HCT116 (cell line): ENCODE measurements at regions not wholly inside any gene's neighbourhood (a gene's known extent, or its start where the extent isn't known, plus 50 kb on each side); places are given as distances from the start of the nearest gene placed in this dataset.

Experiments
- ATAC-seq: fragments of 200-7000 bp; cut with Tn5 transposase; 2 replicates; pipeline ENCODE4 v1.9.1; 2020; ENCODE audit warnings: mild to moderate bottlenecking, moderate library complexity
- BruUV-seq: library from RNA; stranded (reverse); fragments of 400-500 nt; replicated peaks from 2 replicates; lab custom pipeline; 2021; lab: Mats Ljungman, UMichigan
- CTCF ChIA-PET: fragments of 300-600 bp; sonication (Branson Sonifier 250); formaldehyde crosslinking; loops from one replicate; lab custom pipeline; 2021; ENCODE audit warnings: antibody characterized with exemption; lab: Charles Lee
- POLR2A ChIA-PET: fragments of 300-600, 350-600 bp; sonication (Branson Sonifier 250); formaldehyde crosslinking; loops from one replicate; lab custom pipeline; 2021; ENCODE audit warnings: antibody characterized with exemption; lab: Charles Lee
- RAD21 ChIA-PET, 2 experiments: fragments of 300-600 bp; sonication (Branson Sonifier 250); formaldehyde crosslinking; loops; one replicate each; lab custom pipeline; 2023; ENCODE audit warnings: low total read pairs in 2 of 2; ENCODE audit not compliant: uncharacterized antibody in 2 of 2, unreplicated experiment in 2 of 2, low non-redundant PET in 1 of 2; lab: Charles Lee
- DNase-seq: peaks from one replicate; pipeline ENCODE4 v3.0.0-alpha.2; 2010; ENCODE audit warnings: low read depth, low spot score
- H2AFZ ChIP-seq: fragments of 200-600 bp; shearing (Covaris generic), sonication (generic); 2 replicates; pipeline ENCODE4 v1.6.1; 2017; ENCODE audit warnings: low read depth, mixed run types, mixed read lengths, antibody characterized with exemption, low read length; ENCODE audit not compliant: poor library complexity, severe bottlenecking
- H3K27ac ChIP-seq: 2 replicates; pipeline ENCODE4 v1.5.1; 2012; ENCODE audit warnings: low read depth, low read length
- H3K27me3 ChIP-seq: fragments of 200-600 bp; sonication (generic); 2 replicates; pipeline ENCODE4 v1.6.1; 2016; ENCODE audit warnings: mixed run types, low read length, mixed read lengths; ENCODE audit not compliant: insufficient read depth
- H3K36me3 ChIP-seq, 2 experiments: fragments of 200-500 bp in 1 of 2; fragments of 200-600 bp in 1 of 2; sonication (Bioruptor generic) in 1 of 2; sonication (generic) in 1 of 2; 2 replicates each; pipeline versions ENCODE4 v1.5.1 to v1.6.1; 2014 to 2016; ENCODE audit warnings: low read length in 2 of 2, inconsistent platforms in 1 of 2, mixed read lengths in 1 of 2, mixed run types in 1 of 2; ENCODE audit not compliant: insufficient read depth in 2 of 2, control insufficient read depth in 1 of 2
- H3K4me1 ChIP-seq, 2 experiments: fragments of 200-600 bp in 1 of 2; sonication (generic) in 1 of 2; 2 replicates each; pipeline versions ENCODE4 v1.5.1 to v1.6.1; 2012 to 2017; ENCODE audit warnings: low read length in 2 of 2, inconsistent platforms in 1 of 2, mild to moderate bottlenecking in 1 of 2, mixed read lengths in 1 of 2, mixed run types in 1 of 2, moderate library complexity in 1 of 2; ENCODE audit not compliant: insufficient read depth in 2 of 2, control insufficient read depth in 1 of 2
- H3K4me2 ChIP-seq: fragments of 200-600 bp; sonication (generic); 2 replicates; pipeline ENCODE4 v1.6.1; 2017; ENCODE audit warnings: mixed run types, low read length, mixed read lengths
- H3K4me3 ChIP-seq, 2 experiments: fragments of 200-600 bp in 1 of 2; sonication (generic) in 1 of 2; replicated peaks in 1 of 2; 2 replicates each; pipeline ENCODE4 v1.5.1; 2011 to 2016; ENCODE audit warnings: low read length in 2 of 2, control low read depth in 1 of 2, low read depth in 1 of 2, mild to moderate bottlenecking in 1 of 2, mixed read lengths in 1 of 2, mixed run types in 1 of 2
- H3K79me2 ChIP-seq: fragments of 200-600 bp; sonication (generic); 2 replicates; pipeline ENCODE4 v1.6.1; 2017; ENCODE audit warnings: mild to moderate bottlenecking, mixed run types, low read length, moderate library complexity, mixed read lengths; ENCODE audit not compliant: insufficient read depth
- H3K9ac ChIP-seq: fragments of 200-600 bp; sonication (generic); 2 replicates; pipeline ENCODE4 v1.6.1; 2016; ENCODE audit warnings: low read length, mixed read lengths
- H3K9me2 ChIP-seq: fragments of 200-600 bp; sonication (generic), shearing (Covaris generic); 2 replicates; pipeline ENCODE4 v1.6.1; 2017; ENCODE audit warnings: mixed run types, mild to moderate bottlenecking, moderate library complexity; ENCODE audit not compliant: insufficient read depth
- H3K9me3 ChIP-seq, 2 experiments: fragments of 200-500 bp in 1 of 2; fragments of 200-600 bp in 1 of 2; sonication (Bioruptor generic) in 1 of 2; sonication (generic) in 1 of 2; 2 replicates each; pipeline ENCODE4 v1.6.1; 2014 to 2017; ENCODE audit warnings: low read length in 2 of 2, mixed read lengths in 2 of 2, inconsistent platforms in 1 of 2, low read depth in 1 of 2, mild to moderate bottlenecking in 1 of 2, mixed run types in 1 of 2, moderate library complexity in 1 of 2; ENCODE audit not compliant: control insufficient read depth in 1 of 2, insufficient read depth in 1 of 2
- H4K20me1 ChIP-seq: fragments of 200-600 bp; sonication (generic), shearing (Covaris generic); 2 replicates; pipeline ENCODE4 v1.6.1; 2017; ENCODE audit warnings: mixed run types, mild to moderate bottlenecking, moderate library complexity; ENCODE audit not compliant: insufficient read depth
- CBX3 ChIP-seq: IDR thresholded peaks from 2 replicates; pipeline ENCODE4 v1.6.1; 2012; ENCODE audit warnings: low read depth
- EGR1 ChIP-seq: IDR thresholded peaks from 2 replicates; pipeline ENCODE4 v1.6.1; 2012; ENCODE audit warnings: low read depth
- ELF1 ChIP-seq: IDR thresholded peaks from 2 replicates; pipeline ENCODE4 v1.6.1; 2012; ENCODE audit warnings: low read depth, borderline replicate concordance
- EZH2 ChIP-seq: fragments of 200-600 bp; sonication (generic); IDR thresholded peaks from 2 replicates; pipeline ENCODE4 v1.6.1; 2017; ENCODE audit warnings: antibody characterized with exemption, mixed run types
- EZH2phosphoT487 ChIP-seq: fragments of 200-600 bp; IDR thresholded peaks from 2 replicates; pipeline ENCODE4 v1.6.1; 2018; ENCODE audit warnings: antibody characterized with exemption, borderline replicate concordance
- FOSL1 ChIP-seq: IDR thresholded peaks from 2 replicates; pipeline ENCODE4 v1.6.1; 2012; ENCODE audit warnings: low read depth
- JUND ChIP-seq: IDR thresholded peaks from 2 replicates; pipeline ENCODE4 v1.6.1; 2012
- POLR2A ChIP-seq: IDR thresholded peaks from 2 replicates; pipeline ENCODE4 v1.7.0; 2011; ENCODE audit warnings: borderline replicate concordance; ENCODE audit not compliant: insufficient read depth, insufficient read length; ENCODE audit errors: extremely low read depth
- RAD21 ChIP-seq: IDR thresholded peaks from 2 replicates; pipeline ENCODE4 v1.6.1; 2012; ENCODE audit warnings: low read depth, mild to moderate bottlenecking
- YY1 ChIP-seq: IDR thresholded peaks from 2 replicates; pipeline ENCODE4 v1.6.1; 2011; ENCODE audit warnings: low read length, low read depth, moderate library complexity, mild to moderate bottlenecking; ENCODE audit not compliant: insufficient replicate concordance; ENCODE audit errors: extremely low read depth
- intact Hi-C: fragments of 100-400 bp; cut with micrococcal nuclease; formaldehyde crosslinking; loops from 2 replicates; pipeline ENCODE4 v1.10.0; 2022
- TF ChIP-seq, protein P1 (sequence below): IDR thresholded peaks from 2 replicates; pipeline ENCODE4 v1.6.1; 2011; ENCODE audit warnings: mild to moderate bottlenecking, low read length, moderate library complexity; ENCODE audit not compliant: insufficient replicate concordance; ENCODE audit errors: extremely low read depth
- TF ChIP-seq, protein P2 (sequence below): IDR thresholded peaks from 2 replicates; pipeline ENCODE4 v1.6.1; 2012
- TF ChIP-seq, protein P3 (sequence below): IDR thresholded peaks from 2 replicates; pipeline ENCODE4 v1.6.1; 2012

DNA sequence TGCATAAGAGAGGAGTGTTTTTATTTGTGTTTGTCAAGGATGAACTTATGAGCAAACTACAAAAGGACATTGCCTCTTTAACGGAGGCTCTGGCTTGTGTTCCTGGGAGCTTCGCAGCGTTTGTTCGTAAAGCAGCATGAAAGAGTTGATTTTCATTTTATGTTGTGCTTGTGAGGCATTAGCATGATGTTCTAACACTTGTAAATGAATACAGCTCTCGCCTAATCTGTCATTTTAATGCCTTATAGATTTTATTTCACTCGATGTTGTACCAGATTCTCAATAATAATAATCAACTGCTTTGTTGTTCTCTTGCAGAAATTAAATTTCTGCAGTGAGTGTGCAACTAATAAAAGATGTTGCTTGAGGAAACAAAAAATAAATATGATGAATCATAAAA is 687.3 kb upstream of the FANCL start:
- no peak overlapping the region for H3K27ac ChIP-seq
- CTCF ChIA-PET: no interaction called here
- H3K79me2 ChIP-seq: no peaks in the 10 kb centered on the region

More for the DNA sequence above, 687.3 kb upstream of the FANCL start:
- DNase-seq: no peak
- H3K4me1 ChIP-seq: no peaks in the 10 kb centered on the region
- H3K27me3 ChIP-seq: no peaks in the 10 kb centered on the region; the same call in 1 of the 2 replicates
- BruUV-seq: no TSS peak
- H3K4me3 ChIP-seq: no peak overlapping the region
- no peak overlapping the region for H2AFZ ChIP-seq
- no peaks in the 10 kb centered on the region for H4K20me1 ChIP-seq
- ChIA-PET POLR2A (no interaction called here), RAD21 (no interaction called here)
- H3K36me3 ChIP-seq: no peaks in the 10 kb centered on the region
- H3K9me3 ChIP-seq: no peaks in the 10 kb centered on the region
- H3K9ac ChIP-seq: no peak overlapping the region
- H3K9me2 ChIP-seq: no peaks in the 10 kb centered on the region
- H3K4me2 ChIP-seq: no peak overlapping the region
- intact Hi-C loops: no loop called here
- no peak for ATAC-seq
- TF ChIP-seq EZH2phosphoT487: no peak
- TF ChIP-seq, protein P1, sequence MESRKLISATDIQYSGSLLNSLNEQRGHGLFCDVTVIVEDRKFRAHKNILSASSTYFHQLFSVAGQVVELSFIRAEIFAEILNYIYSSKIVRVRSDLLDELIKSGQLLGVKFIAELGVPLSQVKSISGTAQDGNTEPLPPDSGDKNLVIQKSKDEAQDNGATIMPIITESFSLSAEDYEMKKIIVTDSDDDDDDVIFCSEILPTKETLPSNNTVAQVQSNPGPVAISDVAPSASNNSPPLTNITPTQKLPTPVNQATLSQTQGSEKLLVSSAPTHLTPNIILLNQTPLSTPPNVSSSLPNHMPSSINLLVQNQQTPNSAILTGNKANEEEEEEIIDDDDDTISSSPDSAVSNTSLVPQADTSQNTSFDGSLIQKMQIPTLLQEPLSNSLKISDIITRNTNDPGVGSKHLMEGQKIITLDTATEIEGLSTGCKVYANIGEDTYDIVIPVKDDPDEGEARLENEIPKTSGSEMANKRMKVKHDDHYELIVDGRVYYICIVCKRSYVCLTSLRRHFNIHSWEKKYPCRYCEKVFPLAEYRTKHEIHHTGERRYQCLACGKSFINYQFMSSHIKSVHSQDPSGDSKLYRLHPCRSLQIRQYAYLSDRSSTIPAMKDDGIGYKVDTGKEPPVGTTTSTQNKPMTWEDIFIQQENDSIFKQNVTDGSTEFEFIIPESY: no peak
- no peak for TF ChIP-seq CBX3
- TF ChIP-seq ELF1: no peak
- no peak for TF ChIP-seq FOSL1
- TF ChIP-seq, protein P2, sequence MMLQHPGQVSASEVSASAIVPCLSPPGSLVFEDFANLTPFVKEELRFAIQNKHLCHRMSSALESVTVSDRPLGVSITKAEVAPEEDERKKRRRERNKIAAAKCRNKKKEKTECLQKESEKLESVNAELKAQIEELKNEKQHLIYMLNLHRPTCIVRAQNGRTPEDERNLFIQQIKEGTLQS: no peak
- no peak for TF ChIP-seq POLR2A
- no peak for TF ChIP-seq EGR1
- no peak for TF ChIP-seq RAD21
- no peak for TF ChIP-seq EZH2
- TF ChIP-seq, protein P3, sequence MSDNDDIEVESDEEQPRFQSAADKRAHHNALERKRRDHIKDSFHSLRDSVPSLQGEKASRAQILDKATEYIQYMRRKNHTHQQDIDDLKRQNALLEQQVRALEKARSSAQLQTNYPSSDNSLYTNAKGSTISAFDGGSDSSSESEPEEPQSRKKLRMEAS: no peak
- no peak for TF ChIP-seq JUND
- no peak for TF ChIP-seq YY1
